ENCODE measurements at regions not wholly inside any gene's neighbourhood (a gene's known extent, or its start where the extent isn't known, plus 50 kb on each side); places are given as distances from the start of the nearest gene placed in this dataset.

- TF ChIP-seq CTCF (IDR thresholded peaks at IDR 0.05) (no peak), EP300 (IDR thresholded peaks at IDR 0.05; ENCODE audit: low read depth) (no peak), POLR2AphosphoS5 (IDR thresholded peaks at IDR 0.05) (no peak), POLR2A (IDR thresholded peaks at IDR 0.05) (no peak)
Observed at GRCh38 chr5:107764976-107765804, 94.5 kb upstream of the EFNA5 start.
